ENCODE measurements at regions not wholly inside any gene's neighbourhood (a gene's known extent, or its start where the extent isn't known, plus 50 kb on each side); places are given as distances from the start of the nearest gene placed in this dataset.

GRCh38 chr15:87628311-87628710 is 628.2 kb downstream of the NTRK3 start:
- Histone ChIP-seq H3K9ac (ENCODE audit: low read depth, low read length) (no peak overlapping the region), H3K36me3 (ENCODE audit: insufficient read depth, low read length) (no peaks in the 10 kb centered on the region), H3K4me2 (ENCODE audit: insufficient read depth, low read length) (no peak overlapping the region), H3K4me3 (ENCODE audit: low read depth in 1 of 2, low read length in 2 of 2) (no peak overlapping the region), H4K20me1 (ENCODE audit: insufficient read depth, low read length) (no peaks in the 10 kb centered on the region), H3K27me3 (ENCODE audit: insufficient read depth, low read length, poor library complexity) (no peaks in the 10 kb centered on the region), H3K79me2 (ENCODE audit: insufficient read depth, low read length) (no peaks in the 10 kb centered on the region), H2AFZ (ENCODE audit: low read depth, low read length) (no peak overlapping the region), H3K9me3 (ENCODE audit: insufficient read depth, low read length, severe bottlenecking) (no peaks in the 10 kb centered on the region), H3K4me1 (ENCODE audit: insufficient read depth, low read length) (no peaks in the 10 kb centered on the region), H3K27ac (ENCODE audit: low read length) (no peak overlapping the region)
- ATAC-seq (ENCODE audit: insufficient read depth, low read depth) (no peak), DNase-seq (no peak)
- TF ChIP-seq CTCF (IDR thresholded peaks at IDR 0.05; ENCODE audit: borderline replicate concordance, extremely low read depth, low read length, poor library complexity, severe bottlenecking) (no peak), EZH2 (IDR thresholded peaks at IDR 0.05; ENCODE audit: borderline replicate concordance, low read depth, low read length, severe bottlenecking) (no peak)

- ATAC-seq (ENCODE audit: insufficient read depth, low read depth) (no peak), DNase-seq (no peak)
- Histone ChIP-seq H3K79me2 (ENCODE audit: insufficient read depth, low read length) (no peaks in the 10 kb centered on the region), H3K36me3 (ENCODE audit: insufficient read depth, low read length) (no peaks in the 10 kb centered on the region), H3K9me3 (ENCODE audit: insufficient read depth, low read length, severe bottlenecking) (no peaks in the 10 kb centered on the region), H4K20me1 (ENCODE audit: insufficient read depth, low read length) (no peaks in the 10 kb centered on the region), H3K4me2 (ENCODE audit: insufficient read depth, low read length) (no peak overlapping the region), H3K4me3 (ENCODE audit: low read depth in 1 of 2, low read length in 2 of 2) (no peak overlapping the region), H3K27ac (ENCODE audit: low read length) (no peak overlapping the region), H3K27me3 (ENCODE audit: insufficient read depth, low read length, poor library complexity) (no peaks in the 10 kb centered on the region), H3K9ac (ENCODE audit: low read depth, low read length) (no peak overlapping the region), H2AFZ (ENCODE audit: low read depth, low read length) (no peak overlapping the region), H3K4me1 (ENCODE audit: insufficient read depth, low read length) (no peaks in the 10 kb centered on the region)
- TF ChIP-seq EZH2 (IDR thresholded peaks at IDR 0.05; ENCODE audit: borderline replicate concordance, low read depth, low read length, severe bottlenecking): no peak
- TF ChIP-seq CTCF (IDR thresholded peaks at IDR 0.05; ENCODE audit: borderline replicate concordance, extremely low read depth, low read length, poor library complexity, severe bottlenecking): no peak
Measured at GRCh38 chr15:87626860-87627259, 629.7 kb downstream of the NTRK3 start.

- no peak for ATAC-seq (ENCODE audit: insufficient read depth, low read depth)
- TF ChIP-seq CTCF (IDR thresholded peaks at IDR 0.05; ENCODE audit: borderline replicate concordance, extremely low read depth, low read length, poor library complexity, severe bottlenecking): peak; percentile 20
- TF ChIP-seq EZH2 (IDR thresholded peaks at IDR 0.05; ENCODE audit: borderline replicate concordance, low read depth, low read length, severe bottlenecking): no peak
- no peaks in the 10 kb centered on the region for H3K4me1 ChIP-seq (ENCODE audit: insufficient read depth, low read length)
- H3K79me2 ChIP-seq (ENCODE audit: insufficient read depth, low read length): no peaks in the 10 kb centered on the region
- DNase-seq: no peak
- H3K36me3 ChIP-seq (ENCODE audit: insufficient read depth, low read length): no peaks in the 10 kb centered on the region
- no peaks in the 10 kb centered on the region for H4K20me1 ChIP-seq (ENCODE audit: insufficient read depth, low read length)
- no peak overlapping the region for H3K4me2 ChIP-seq (ENCODE audit: insufficient read depth, low read length)
- H3K4me3 ChIP-seq (ENCODE audit: low read depth in 1 of 2, low read length in 2 of 2): no peak overlapping the region
- H3K9me3 ChIP-seq (ENCODE audit: insufficient read depth, low read length, severe bottlenecking): no peaks in the 10 kb centered on the region
- no peak overlapping the region for H3K27ac ChIP-seq (ENCODE audit: low read length)
- no peak overlapping the region for H2AFZ ChIP-seq (ENCODE audit: low read depth, low read length)
- no peak overlapping the region for H3K9ac ChIP-seq (ENCODE audit: low read depth, low read length)
- no peaks in the 10 kb centered on the region for H3K27me3 ChIP-seq (ENCODE audit: insufficient read depth, low read length, poor library complexity)
Measured at GRCh38 chr15:87623832-87624231, 632.7 kb downstream of the NTRK3 start.

- Histone ChIP-seq H3K4me3 (ENCODE audit: low read depth in 1 of 2, low read length in 2 of 2) (no peak overlapping the region), H4K20me1 (ENCODE audit: insufficient read depth, low read length) (no peaks in the 10 kb centered on the region)
Measured at GRCh38 chr15:87620393-87620792, 636.1 kb downstream of the NTRK3 start.

More at GRCh38 chr15:87620393-87620792, 636.1 kb downstream of the NTRK3 start:
- H2AFZ ChIP-seq (ENCODE audit: low read depth, low read length): no peak overlapping the region
- H3K79me2 ChIP-seq (ENCODE audit: insufficient read depth, low read length): no peaks in the 10 kb centered on the region
- no peaks in the 10 kb centered on the region for H3K4me1 ChIP-seq (ENCODE audit: insufficient read depth, low read length)
- TF ChIP-seq CTCF (IDR thresholded peaks at IDR 0.05; ENCODE audit: borderline replicate concordance, extremely low read depth, low read length, poor library complexity, severe bottlenecking): no peak
- no peak for TF ChIP-seq EZH2 (IDR thresholded peaks at IDR 0.05; ENCODE audit: borderline replicate concordance, low read depth, low read length, severe bottlenecking)
- no peak overlapping the region for H3K27ac ChIP-seq (ENCODE audit: low read length)
- DNase-seq: no peak
- H3K9me3 ChIP-seq (ENCODE audit: insufficient read depth, low read length, severe bottlenecking): no peaks in the 10 kb centered on the region
- no peak for ATAC-seq (ENCODE audit: insufficient read depth, low read depth)
- H3K4me2 ChIP-seq (ENCODE audit: insufficient read depth, low read length): no peak overlapping the region
- no peak overlapping the region for H3K9ac ChIP-seq (ENCODE audit: low read depth, low read length)
- no peaks in the 10 kb centered on the region for H3K36me3 ChIP-seq (ENCODE audit: insufficient read depth, low read length)
- H3K27me3 ChIP-seq (ENCODE audit: insufficient read depth, low read length, poor library complexity): no peaks in the 10 kb centered on the region
